ENCODE measurements at regions not wholly inside any gene's neighbourhood (a gene's known extent, or its start where the extent isn't known, plus 50 kb on each side); places are given as distances from the start of the nearest gene placed in this dataset.

DNA sequence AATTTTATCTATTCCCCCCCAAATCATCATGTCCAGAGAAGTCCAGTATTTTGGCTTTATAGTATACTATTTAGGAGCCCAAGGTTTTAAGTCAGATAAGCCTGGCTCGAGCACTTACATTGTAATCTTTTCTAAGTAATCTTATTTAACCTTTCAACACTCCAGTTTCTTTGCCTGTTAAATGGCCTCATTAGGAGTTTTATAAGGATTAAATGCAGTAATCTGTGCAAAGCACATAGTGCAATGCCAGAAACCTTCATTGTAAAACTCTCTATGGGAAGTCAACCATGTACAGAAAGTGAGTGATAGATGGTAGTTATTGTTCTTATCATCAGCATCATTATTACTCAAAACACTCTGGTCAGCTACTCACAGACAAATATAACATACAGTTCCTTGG lies 1330.4 kb downstream of the SLC16A7 start:
- H3K27me3 ChIP-seq (ENCODE audit: insufficient read depth, low read length, poor library complexity, severe bottlenecking) = no peaks in the 10 kb centered on the region
- H3K79me2 ChIP-seq (ENCODE audit: insufficient read depth, low read length) = no peaks in the 10 kb centered on the region
- H3K4me2 ChIP-seq (ENCODE audit: low read depth, low read length, poor library complexity, severe bottlenecking) = no peak overlapping the region
- no peaks in the 10 kb centered on the region for H3K36me3 ChIP-seq (ENCODE audit: insufficient read depth, low read length)
- no peaks in the 10 kb centered on the region for H3K9me3 ChIP-seq (ENCODE audit: insufficient read depth, low read depth, low read length)
- H3K9me2 ChIP-seq (replicated peaks; ENCODE audit: low read depth, low read length) = 0 out of 2 replicates have a peak, but pooled peaks cover 4% of the 10 kb centered on the region
- no peak for TF ChIP-seq EZH2phosphoT487 (IDR thresholded peaks at IDR 0.05; ENCODE audit: borderline replicate concordance)
- TF ChIP-seq CTCF (conservative IDR thresholded peaks at IDR 0.05; ENCODE audit: low read length) = no peak
- H3K9ac ChIP-seq (ENCODE audit: low read depth, low read length, poor library complexity, severe bottlenecking) = no peak overlapping the region
- no peaks in the 10 kb centered on the region for H4K20me1 ChIP-seq (ENCODE audit: insufficient read depth, low read length, poor library complexity, severe bottlenecking)
- no peaks in the 10 kb centered on the region for H3K4me1 ChIP-seq (ENCODE audit: insufficient read depth, low read length, poor library complexity, severe bottlenecking)
- no peak overlapping the region for H2AFZ ChIP-seq (ENCODE audit: low read length)
- no peak overlapping the region for H3K4me3 ChIP-seq (ENCODE audit: low read length, poor library complexity, severe bottlenecking)
- H3F3A ChIP-seq (ENCODE audit: low read depth) = no peaks in the 10 kb centered on the region

GRCh38 chr12:60930151-60930550 lies 1330.1 kb upstream of the USP15 start:
- no peak for TF ChIP-seq EZH2phosphoT487 (IDR thresholded peaks at IDR 0.05; ENCODE audit: borderline replicate concordance)
- no peak for TF ChIP-seq CTCF (conservative IDR thresholded peaks at IDR 0.05; ENCODE audit: low read length)
- no peaks in the 10 kb centered on the region for H4K20me1 ChIP-seq (ENCODE audit: insufficient read depth, low read length, poor library complexity, severe bottlenecking)
- H3K4me2 ChIP-seq (ENCODE audit: low read depth, low read length, poor library complexity, severe bottlenecking) = no peak overlapping the region
- no peaks in the 10 kb centered on the region for H3K4me1 ChIP-seq (ENCODE audit: insufficient read depth, low read length, poor library complexity, severe bottlenecking)
- no peak overlapping the region for H3K9ac ChIP-seq (ENCODE audit: low read depth, low read length, poor library complexity, severe bottlenecking)
- H2AFZ ChIP-seq (ENCODE audit: low read length) = no peak overlapping the region
- no peaks in the 10 kb centered on the region for H3K27me3 ChIP-seq (ENCODE audit: insufficient read depth, low read length, poor library complexity, severe bottlenecking)
- no peak overlapping the region for H3K4me3 ChIP-seq (ENCODE audit: low read length, poor library complexity, severe bottlenecking)
- H3F3A ChIP-seq (ENCODE audit: low read depth) = no peaks in the 10 kb centered on the region
- 0 out of 2 replicates have a peak, but pooled peaks cover 4% of the 10 kb centered on the region for H3K9me3 ChIP-seq (ENCODE audit: insufficient read depth, low read depth, low read length)
- no peaks in the 10 kb centered on the region for H3K36me3 ChIP-seq (ENCODE audit: insufficient read depth, low read length)
- no peaks in the 10 kb centered on the region for H3K79me2 ChIP-seq (ENCODE audit: insufficient read depth, low read length)
- no peaks in the 10 kb centered on the region for H3K9me2 ChIP-seq (replicated peaks; ENCODE audit: low read depth, low read length)

GRCh38 chr12:60935981-60936761 lies 1324.0 kb upstream of the USP15 start:
- Histone ChIP-seq H2AFZ (ENCODE audit: low read length) (no peak overlapping the region), H3K27me3 (ENCODE audit: insufficient read depth, low read length, poor library complexity, severe bottlenecking) (no peaks in the 10 kb centered on the region), H3K9ac (ENCODE audit: low read depth, low read length, poor library complexity, severe bottlenecking) (no peak overlapping the region), H3F3A (ENCODE audit: low read depth) (no peaks in the 10 kb centered on the region), H3K9me2 (replicated peaks; ENCODE audit: low read depth, low read length) (no peaks in the 10 kb centered on the region), H3K79me2 (ENCODE audit: insufficient read depth, low read length) (no peaks in the 10 kb centered on the region), H3K4me1 (ENCODE audit: insufficient read depth, low read length, poor library complexity, severe bottlenecking) (no peaks in the 10 kb centered on the region), H4K20me1 (ENCODE audit: insufficient read depth, low read length, poor library complexity, severe bottlenecking) (no peaks in the 10 kb centered on the region), H3K36me3 (ENCODE audit: insufficient read depth, low read length) (no peaks in the 10 kb centered on the region), H3K9me3 (ENCODE audit: insufficient read depth, low read depth, low read length) (0 out of 2 replicates have a peak, but pooled peaks cover 4% of the 10 kb centered on the region), H3K4me2 (ENCODE audit: low read depth, low read length, poor library complexity, severe bottlenecking) (no peak overlapping the region), H3K4me3 (ENCODE audit: low read length, poor library complexity, severe bottlenecking) (no peak overlapping the region)
- TF ChIP-seq EZH2phosphoT487 (IDR thresholded peaks at IDR 0.05; ENCODE audit: borderline replicate concordance) = no peak
- TF ChIP-seq CTCF (conservative IDR thresholded peaks at IDR 0.05; ENCODE audit: low read length) = no peak

Measured in Loucy (cell line).